CD4-positive, alpha-beta T cell (primary cell): ENCODE measurements at regions not wholly inside any gene's neighbourhood (a gene's known extent, or its start where the extent isn't known, plus 50 kb on each side); places are given as distances from the start of the nearest gene placed in this dataset.

Experiments
- ATAC-seq: fragments of 200-7000 bp; cut with Tn5 transposase; one replicate; pipeline ENCODE4 v1.10.0; 2022; ENCODE audit warnings: mild to moderate bottlenecking; ENCODE audit not compliant: poor library complexity
- CTCF ChIA-PET: fragments of 350-600 bp; sonication (Branson Sonifier 250); formaldehyde crosslinking; loops from one replicate; lab custom pipeline; 2021; ENCODE audit warnings: antibody characterized with exemption, inconsistent platforms; lab: Charles Lee
- POLR2A ChIA-PET: fragments of 350-600 bp; sonication (Branson Sonifier 250); formaldehyde crosslinking; loops from one replicate; lab custom pipeline; 2021; ENCODE audit warnings: antibody characterized with exemption, inconsistent platforms; lab: Charles Lee
- DNase-seq, 14 experiments: peaks; one replicate each; pipeline ENCODE4 v3.0.0-alpha.2; 2013 to 2020; ENCODE audit warnings: mixed read lengths in 2 of 14
- H3K27ac ChIP-seq, 2 donors: one replicate each; pipeline versions ENCODE4 v1.5.1 to v1.7.0; 2013; ENCODE audit warnings: low read length in 2 of 2, low read depth in 1 of 2, mild to moderate bottlenecking in 1 of 2
- H3K27me3 ChIP-seq, 2 experiments: 1 replicate in 1 of 2; 2 replicates in 1 of 2; pipeline versions ENCODE4 v1.6.1 to v1.7.0; 2013; ENCODE audit warnings: low read length in 2 of 2, control low read depth in 1 of 2, mild to moderate bottlenecking in 1 of 2, moderate library complexity in 1 of 2; ENCODE audit not compliant: insufficient read depth in 2 of 2, control insufficient read depth in 1 of 2
- H3K36me3 ChIP-seq: one replicate; pipeline ENCODE4 v1.6.1; 2013; ENCODE audit warnings: low read length, control low read depth; ENCODE audit not compliant: insufficient read depth
- H3K4me1 ChIP-seq: one replicate; pipeline ENCODE4 v1.6.1; 2013; ENCODE audit warnings: low read length, control low read depth; ENCODE audit not compliant: insufficient read depth
- H3K4me3 ChIP-seq: one replicate; pipeline ENCODE4 v1.5.1; 2013; ENCODE audit warnings: mild to moderate bottlenecking, low read length, moderate library complexity
- H3K9me3 ChIP-seq, 2 experiments: 1 replicate in 1 of 2; 2 replicates in 1 of 2; pipeline versions ENCODE4 v1.6.1 to v1.7.0; 2013; ENCODE audit warnings: low read length in 2 of 2, mild to moderate bottlenecking in 2 of 2, control low read depth in 1 of 2, moderate library complexity in 1 of 2; ENCODE audit not compliant: control insufficient read depth in 1 of 2, insufficient read depth in 1 of 2
- H3K27ac Mint-ChIP-seq: one replicate; pipeline ENCODE4 v1.8.0; 2020; ENCODE audit warnings: mixed read lengths
- H3K27me3 Mint-ChIP-seq: one replicate; pipeline ENCODE4 v1.8.0; 2021; ENCODE audit warnings: mixed read lengths
- H3K36me3 Mint-ChIP-seq: one replicate; pipeline ENCODE4 v1.8.0; 2021; ENCODE audit warnings: low read depth, mixed read lengths
- H3K4me1 Mint-ChIP-seq: one replicate; pipeline ENCODE4 v1.8.0; 2021; ENCODE audit warnings: low read depth, mixed read lengths
- H3K4me3 Mint-ChIP-seq: one replicate; pipeline ENCODE4 v1.8.0; 2020; ENCODE audit warnings: mild to moderate bottlenecking, mixed read lengths
- H3K9me3 Mint-ChIP-seq: one replicate; pipeline ENCODE4 v1.8.0; 2020; ENCODE audit warnings: mixed read lengths
- CTCF ChIP-seq: fragments of 200-600 bp; IDR thresholded peaks from one replicate; pipeline ENCODE4 v1.8.0; 2022; ENCODE audit warnings: antibody characterized with exemption, mild to moderate bottlenecking
- intact Hi-C, 2 experiments: fragments of 100-400 bp; cut with DNase I in 1 of 2; cut with micrococcal nuclease in 1 of 2; formaldehyde crosslinking; loops; one replicate each; pipeline versions ENCODE4 v1.15.1 to v1.9.0; 2023 to 2025; cut with DNase I, micrococcal nuclease

GRCh38 chr19:28314756-28315155 is 898.2 kb downstream of the UQCRFS1 start:
- Mint-ChIP-seq H3K27ac (no peak overlapping the region), H3K4me1 (no peaks in the 10 kb centered on the region), H3K4me3 (no peak overlapping the region), H3K27me3 (no peaks in the 10 kb centered on the region), H3K9me3 (no peaks in the 10 kb centered on the region), H3K36me3 (no peaks in the 10 kb centered on the region)
- Histone ChIP-seq H3K27ac (no peak overlapping the region), H3K4me3 (no peak overlapping the region), H3K9me3 (peaks cover 0 to 16% of the 10 kb centered on the region in 2 experiments), H3K36me3 (no peaks in the 10 kb centered on the region), H3K27me3 (no peaks in the 10 kb centered on the region), H3K4me1 (no peaks in the 10 kb centered on the region)
- no peak for ATAC-seq
- ChIA-PET POLR2A (no interaction called here), CTCF (no interaction called here)
- intact Hi-C loops = no loop called here
- DNase-seq = no peak
- TF ChIP-seq CTCF = no peak

GRCh38 chr19:28314287-28314686 is 898.7 kb downstream of the UQCRFS1 start:
- no peaks in the 10 kb centered on the region for H3K27me3 Mint-ChIP-seq
- Histone ChIP-seq H3K27ac (no peak overlapping the region), H3K27me3 (no peaks in the 10 kb centered on the region), H3K36me3 (no peaks in the 10 kb centered on the region), H3K4me3 (no peak overlapping the region), H3K9me3 (peaks cover 0 to 14% of the 10 kb centered on the region in 2 experiments), H3K4me1 (no peaks in the 10 kb centered on the region)
- ChIA-PET CTCF (no interaction called here), POLR2A (no interaction called here)
- no peak for TF ChIP-seq CTCF
- no peak for ATAC-seq
- H3K36me3 Mint-ChIP-seq = no peaks in the 10 kb centered on the region
- no peaks in the 10 kb centered on the region for H3K4me1 Mint-ChIP-seq
- no peak for DNase-seq
- intact Hi-C loops = no loop called here
- no peak overlapping the region for H3K4me3 Mint-ChIP-seq
- no peak overlapping the region for H3K27ac Mint-ChIP-seq
- no peaks in the 10 kb centered on the region for H3K9me3 Mint-ChIP-seq

DNA sequence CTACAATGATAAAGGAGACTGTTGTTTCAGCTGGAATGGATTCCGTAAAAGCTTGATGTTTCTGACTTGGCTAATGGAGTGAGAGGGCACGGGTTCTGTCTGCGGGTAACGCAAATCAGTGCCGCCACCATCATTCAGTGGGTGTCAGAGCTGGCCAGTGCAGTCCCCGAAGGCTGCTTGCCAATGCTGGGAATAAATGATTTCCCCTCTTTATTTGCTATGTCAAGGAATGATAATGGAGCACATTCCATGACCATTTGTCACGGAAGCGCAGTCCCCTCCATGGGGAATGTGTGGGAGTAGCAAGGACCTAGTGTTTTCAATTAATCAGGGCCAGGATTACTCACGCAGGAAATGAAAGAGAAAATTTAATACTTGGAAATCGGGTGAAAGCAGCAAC is 899.3 kb downstream of the UQCRFS1 start:
- no peak for TF ChIP-seq CTCF
- Histone ChIP-seq H3K9me3 (peaks cover 0 to 19% of the 10 kb centered on the region in 2 experiments), H3K36me3 (no peaks in the 10 kb centered on the region), H3K27me3 (no peaks in the 10 kb centered on the region), H3K27ac (no peak overlapping the region), H3K4me3 (no peak overlapping the region), H3K4me1 (no peaks in the 10 kb centered on the region)
- H3K4me3 Mint-ChIP-seq = no peak overlapping the region
- intact Hi-C loops = no loop called here
- CTCF ChIA-PET = no interaction called here
- no peaks in the 10 kb centered on the region for H3K4me1 Mint-ChIP-seq
- DNase-seq (no peak), ATAC-seq (no peak)
- POLR2A ChIA-PET = no interaction called here
- H3K9me3 Mint-ChIP-seq = no peaks in the 10 kb centered on the region
- no peak overlapping the region for H3K27ac Mint-ChIP-seq
- H3K27me3 Mint-ChIP-seq = no peaks in the 10 kb centered on the region
- no peaks in the 10 kb centered on the region for H3K36me3 Mint-ChIP-seq
